GM18517 (cell line): ENCODE measurements at regions not wholly inside any gene's neighbourhood (a gene's known extent, or its start where the extent isn't known, plus 50 kb on each side); places are given as distances from the start of the nearest gene placed in this dataset.

Experiments used
- ATAC-seq: cut with Tn5 transposase; IDR thresholded peaks from one replicate; pipeline ENCODE4 v1.9.1; 2021; ENCODE audit warnings: mild to moderate bottlenecking, moderate library complexity; ENCODE audit not compliant: unreplicated experiment

DNA sequence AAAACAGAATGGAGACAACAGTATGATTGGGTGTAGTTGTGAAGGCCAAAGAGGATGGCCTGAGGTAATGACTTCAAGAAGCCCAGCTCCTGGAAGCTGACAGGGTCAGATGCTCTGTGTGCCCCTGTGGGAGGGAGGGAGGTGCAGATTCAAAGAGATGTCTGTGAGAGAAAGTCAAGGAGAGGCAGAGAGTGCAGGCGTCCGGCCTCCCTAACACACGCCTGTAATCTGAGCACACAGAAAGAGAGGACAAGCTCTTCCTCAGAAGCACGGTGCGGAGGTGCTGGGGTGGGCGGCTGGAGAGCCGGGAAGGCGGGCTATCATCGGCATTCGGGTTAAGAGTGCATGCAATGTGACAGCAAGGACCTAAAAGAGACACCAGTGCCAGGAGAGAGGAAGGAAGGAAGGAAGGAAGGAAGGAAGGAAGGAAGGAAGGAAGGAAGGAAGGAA lies 238.2 kb upstream of the HES1 start:
- no peak for ATAC-seq

DNA sequence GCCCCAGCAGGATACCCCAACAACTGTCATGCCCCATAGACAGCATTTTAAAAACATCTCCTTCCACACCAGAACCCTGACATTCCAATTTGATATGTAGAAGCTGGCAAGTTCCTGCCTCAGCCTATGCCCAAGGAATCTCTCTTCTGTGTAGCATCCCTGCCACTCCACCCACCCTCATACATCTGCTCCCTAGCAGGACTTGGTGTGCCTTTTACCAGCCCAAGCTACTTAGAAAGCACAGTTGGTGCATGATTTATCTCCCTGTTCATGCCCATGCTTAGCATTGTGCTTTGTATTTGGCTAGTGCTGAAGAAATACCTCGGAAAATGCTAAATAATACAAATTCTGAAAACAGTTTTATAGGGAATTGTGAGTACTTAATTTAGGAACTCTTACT lies 236.9 kb upstream of the HES1 start:
- ATAC-seq = no peak

DNA sequence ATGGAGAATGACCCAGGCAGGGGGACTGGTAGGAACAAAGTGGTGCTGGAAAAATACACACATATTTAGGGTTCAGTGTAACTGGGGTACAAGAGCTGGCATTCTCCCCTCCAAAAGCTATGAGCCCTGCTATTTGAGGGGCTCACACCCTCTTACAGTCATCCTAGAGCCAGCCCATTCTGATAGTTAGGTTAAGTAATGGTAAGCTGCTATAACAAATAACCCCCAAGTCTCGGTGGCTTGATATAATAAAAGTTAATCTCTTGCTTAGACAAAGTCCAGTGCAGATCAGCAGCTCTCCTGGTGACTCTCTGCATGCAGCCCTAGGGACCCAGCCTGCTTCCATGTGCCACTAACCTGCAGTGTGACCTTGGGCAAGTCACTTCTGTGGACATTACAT lies 234.9 kb upstream of the HES1 start:
- no peak for ATAC-seq

DNA sequence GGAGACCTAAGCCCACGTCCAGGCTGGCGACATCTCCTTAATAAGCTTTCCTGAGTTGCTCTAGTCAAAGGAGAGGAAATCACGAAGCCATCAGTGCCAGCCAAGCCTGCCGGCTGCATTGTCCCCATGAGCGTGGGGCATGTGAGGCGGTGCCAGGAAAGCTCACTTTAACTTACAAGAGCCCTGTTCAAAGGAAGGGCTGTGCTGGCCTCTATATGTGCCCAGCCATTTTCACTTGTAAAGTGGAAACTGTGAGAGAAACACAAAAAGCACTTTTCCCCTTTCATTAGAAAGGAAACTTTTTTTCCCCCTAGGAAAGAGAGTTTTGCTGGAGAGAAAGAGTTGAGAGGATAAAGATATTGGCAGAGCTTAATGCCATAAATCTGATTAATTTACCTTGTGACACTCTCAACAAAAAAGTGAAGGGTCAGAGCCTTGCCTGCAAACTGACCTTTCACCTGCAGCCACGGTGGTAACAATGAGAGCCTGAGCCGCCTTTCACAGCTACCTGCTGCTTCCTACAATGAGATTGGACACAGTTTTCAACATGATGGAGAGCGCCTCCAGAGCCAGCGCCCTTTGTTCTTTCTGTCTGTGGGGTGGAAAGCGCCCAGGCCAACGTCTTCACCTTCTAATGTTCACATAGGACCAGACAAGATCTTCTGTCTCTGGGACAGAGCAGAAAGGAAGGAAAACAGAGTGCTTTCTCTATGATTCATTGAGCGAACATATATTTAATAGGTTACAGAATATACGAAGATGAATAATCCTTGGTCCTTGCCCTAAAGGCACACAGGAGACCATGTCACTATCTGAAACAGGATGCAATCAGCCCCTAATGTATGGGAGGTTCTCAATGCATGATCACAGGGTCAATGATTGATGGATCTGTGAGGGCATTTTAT lies 233.1 kb upstream of the HES1 start:
- ATAC-seq = no peak

DNA sequence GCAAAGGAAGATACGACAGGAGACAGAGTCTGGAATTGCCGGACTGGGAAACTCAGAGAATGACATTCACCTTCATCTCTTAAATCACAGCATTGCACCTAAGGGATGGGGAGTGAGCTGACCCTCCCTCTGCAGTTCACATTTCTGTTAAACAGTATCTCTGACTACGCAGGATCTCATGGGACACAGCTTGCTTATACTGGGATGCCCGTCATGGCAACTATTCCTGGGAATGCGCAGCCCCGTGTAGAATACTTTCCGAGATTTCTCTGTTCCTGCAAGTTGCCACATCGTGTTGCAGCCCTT lies 232.5 kb upstream of the HES1 start:
- no peak for ATAC-seq

DNA sequence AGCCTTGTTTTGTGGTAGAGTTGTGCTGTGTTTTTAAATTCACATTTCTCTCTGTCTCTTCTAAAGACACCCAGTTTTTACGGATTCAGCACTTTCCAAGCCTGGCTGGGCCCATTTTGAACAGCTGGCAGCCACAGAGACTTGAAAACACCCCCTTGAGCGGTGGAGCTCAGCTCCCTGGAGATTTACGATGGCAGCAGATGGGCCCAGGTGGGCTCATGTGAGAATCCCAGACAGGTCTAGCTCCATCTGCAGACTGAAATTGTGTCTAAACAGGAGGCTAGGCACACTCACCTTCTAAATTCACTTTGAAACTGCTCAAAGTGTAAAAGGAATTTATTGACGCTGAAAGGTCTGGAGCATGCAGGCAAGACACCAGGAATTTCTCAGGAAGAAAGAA lies 232.0 kb upstream of the HES1 start:
- ATAC-seq = no peak

DNA sequence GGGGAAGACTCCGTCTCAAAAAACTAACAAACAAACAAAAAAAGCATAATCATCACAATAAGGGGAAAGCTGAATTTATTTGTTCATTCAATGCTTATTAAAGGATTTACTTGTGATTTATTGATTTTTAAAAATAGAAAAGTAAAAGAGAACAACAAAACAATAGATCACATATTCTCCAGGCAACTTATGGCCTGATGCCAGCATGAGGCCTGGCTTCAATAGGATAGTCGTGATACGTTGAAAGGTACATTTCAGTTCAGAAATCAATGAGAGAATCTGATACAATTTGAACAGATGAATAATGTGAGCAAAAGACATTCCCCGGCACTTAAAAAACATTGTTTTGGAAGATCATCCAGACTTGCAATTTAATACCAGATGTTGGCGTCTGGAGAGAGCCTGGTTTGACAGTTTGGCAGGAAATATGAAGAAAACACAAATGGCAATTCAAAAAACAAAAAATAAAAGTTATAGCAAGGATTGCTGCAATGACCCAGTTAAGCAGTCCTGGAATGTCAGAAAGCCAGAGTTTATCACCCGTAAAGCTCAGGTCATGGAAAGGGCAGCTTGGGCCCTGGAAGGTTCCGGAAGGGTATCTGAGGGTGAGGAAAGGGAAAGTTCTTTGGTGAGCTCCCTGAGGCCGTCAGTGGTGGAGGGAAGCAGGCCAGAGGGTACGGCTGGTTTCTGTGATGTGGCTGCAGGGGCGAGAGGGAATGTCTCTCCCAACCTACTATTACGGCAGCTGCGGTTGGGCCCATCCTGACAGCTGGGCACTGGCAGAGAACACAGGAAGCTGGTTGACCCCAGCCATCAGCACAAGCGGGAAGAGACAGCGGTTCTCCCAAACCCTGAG lies 230.2 kb upstream of the HES1 start:
- ATAC-seq = no peak

DNA sequence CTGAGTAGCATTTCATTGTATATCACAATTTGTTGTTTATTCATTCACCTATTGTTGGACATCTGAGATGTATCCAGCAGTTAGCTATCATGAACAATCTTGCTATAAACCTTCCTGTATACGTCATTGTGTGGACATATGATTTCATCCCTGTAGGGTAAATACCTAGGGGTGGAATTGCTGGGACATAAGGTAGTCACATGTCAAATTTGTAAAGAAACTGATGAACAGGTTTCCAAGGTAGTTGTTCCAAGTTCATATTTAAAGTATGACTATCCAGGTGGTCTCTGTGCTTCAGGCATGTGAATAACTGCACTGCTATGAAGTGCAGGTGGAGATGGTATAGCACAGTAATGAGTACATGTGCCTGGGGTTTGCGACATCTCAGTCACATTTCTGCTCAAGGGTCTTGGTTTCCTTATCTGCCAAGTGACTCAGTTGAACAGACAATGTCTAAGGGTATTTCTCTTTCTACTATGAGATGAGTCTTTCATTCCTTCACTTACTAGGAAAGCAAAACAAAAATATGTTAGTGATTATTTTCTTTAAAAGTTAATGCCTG lies 229.0 kb upstream of the HES1 start:
- ATAC-seq = no peak

DNA sequence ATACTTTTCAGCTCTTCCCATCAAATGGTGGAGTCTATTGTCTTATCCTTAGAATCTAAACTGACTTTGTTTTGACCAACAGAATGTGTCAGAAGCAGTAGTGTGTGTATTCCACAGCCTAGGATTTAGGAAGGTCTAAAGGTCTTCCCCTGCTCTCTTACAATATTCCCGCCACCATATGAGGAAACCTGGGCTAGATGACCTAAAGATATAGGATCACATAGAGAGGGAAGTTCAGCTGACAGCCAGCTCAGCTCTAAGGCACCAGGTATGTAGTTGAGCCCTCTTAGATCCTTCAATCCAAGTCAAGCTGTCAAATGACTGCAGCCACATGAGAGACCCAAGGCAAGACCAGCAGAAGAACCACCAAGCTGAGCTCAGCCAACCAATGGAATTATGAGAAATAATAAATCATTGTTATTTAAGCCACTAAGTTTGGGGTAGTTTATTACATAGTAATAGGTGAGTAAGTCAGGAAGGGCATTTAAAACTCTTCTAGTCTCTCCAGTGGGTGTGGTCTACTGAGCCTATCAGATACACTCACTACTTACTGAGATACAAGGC lies 227.7 kb upstream of the HES1 start:
- ATAC-seq = no peak

DNA sequence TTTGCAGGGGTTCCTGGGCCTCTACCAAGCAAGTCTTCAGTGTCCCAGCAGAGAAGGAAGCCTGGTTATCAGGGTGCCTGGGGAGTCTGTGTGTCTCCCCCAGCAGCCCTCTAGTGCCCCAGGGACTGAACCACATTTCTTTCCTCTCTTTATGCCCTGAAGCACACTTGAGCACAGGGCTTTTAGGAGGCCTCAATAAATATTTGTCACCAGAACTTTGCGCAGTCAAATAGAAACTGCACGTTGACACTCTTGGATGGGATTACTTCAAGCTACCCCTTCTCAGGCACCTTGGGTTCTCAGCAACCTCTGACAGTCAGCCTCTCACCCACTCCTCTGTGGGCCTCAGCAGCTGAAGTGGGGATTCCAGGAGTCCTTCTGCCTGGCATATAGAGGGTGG lies 226.6 kb upstream of the HES1 start:
- peak; percentile 74 for ATAC-seq

DNA sequence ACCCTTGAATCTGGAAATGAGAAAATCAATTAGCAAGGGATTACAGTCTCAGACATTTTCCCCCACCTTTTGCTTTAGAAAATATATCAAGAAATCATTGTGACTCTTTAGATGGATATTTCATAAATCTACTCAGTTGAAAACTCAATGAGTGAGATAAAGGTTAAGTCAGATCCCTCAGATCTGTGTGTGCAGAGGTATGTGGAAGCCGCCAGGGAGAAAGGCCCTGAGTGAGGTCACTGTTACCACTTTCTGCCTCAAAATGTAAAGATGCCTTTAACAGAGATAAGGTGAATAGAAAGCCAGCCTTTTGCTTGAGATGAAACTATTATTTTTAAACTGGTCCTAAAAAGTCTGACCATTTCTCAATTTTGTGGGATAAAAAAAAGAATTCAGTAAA lies 225.6 kb upstream of the HES1 start:
- ATAC-seq = no peak

DNA sequence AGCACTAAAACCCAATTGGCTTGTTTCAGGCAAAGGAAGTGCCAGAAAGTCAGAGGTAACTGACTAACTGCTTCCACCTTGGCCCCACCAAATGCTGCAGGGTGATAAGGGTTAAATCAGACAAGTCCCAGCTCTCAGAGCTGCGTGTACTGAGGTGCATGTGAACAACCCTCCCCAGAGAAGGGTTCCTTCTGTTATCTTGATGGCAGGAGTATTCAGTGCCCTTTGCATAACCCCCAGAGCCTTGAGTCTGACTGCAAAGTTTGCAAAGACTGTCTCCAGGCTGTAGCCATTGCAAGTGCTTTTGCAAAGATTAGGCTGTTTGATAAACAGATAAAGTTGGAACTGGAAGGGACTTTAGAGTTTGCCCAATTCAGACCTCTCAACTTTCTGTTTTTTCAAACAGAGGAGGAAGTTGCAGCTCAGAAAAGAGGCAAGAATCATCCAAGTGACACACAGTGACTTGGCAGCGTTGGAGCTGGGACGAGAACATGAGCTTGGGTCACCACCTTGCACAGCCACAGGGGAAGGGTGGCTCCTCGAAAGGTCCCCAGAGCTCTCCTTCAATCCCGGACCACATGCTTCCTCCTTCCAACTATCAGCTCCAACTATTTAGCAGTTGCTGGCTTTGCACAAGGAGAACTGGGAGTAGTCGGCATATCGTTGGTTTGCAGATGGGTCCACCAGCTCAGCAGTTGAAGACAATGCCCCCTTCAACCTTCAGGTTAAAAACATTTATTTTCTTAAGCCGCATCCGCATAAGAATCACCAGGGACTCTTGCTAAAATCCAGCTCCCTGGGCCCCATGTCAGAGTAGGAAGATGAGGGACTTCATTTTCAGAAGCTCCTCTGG lies 224.8 kb upstream of the HES1 start:
- no peak for ATAC-seq

DNA sequence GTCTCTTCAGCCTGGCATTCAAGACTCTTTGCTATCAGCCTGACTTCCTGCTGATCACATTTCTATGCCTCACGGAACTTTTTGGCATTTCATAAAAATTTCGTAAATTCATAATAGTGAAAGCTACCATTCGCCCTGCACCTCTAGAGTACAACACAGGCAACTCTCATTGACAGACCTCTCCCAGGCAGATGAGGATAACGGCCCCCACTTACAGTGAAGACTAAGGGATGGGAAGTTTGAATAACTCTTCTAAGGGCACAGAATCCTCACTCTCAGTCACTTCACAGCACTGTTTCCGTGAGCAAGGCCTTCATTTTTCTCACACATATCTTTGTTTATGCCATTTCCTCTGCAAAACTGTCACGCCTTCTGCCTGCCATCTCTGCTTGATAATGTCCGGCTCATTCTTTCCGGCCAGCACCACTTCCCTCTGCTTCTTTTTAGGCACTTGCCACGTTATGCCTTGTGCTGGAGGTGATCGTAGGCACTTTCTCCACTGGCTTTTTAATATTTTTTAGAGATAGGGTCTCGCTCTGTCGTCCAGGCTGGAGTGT lies 224.1 kb upstream of the HES1 start:
- ATAC-seq = no peak

DNA sequence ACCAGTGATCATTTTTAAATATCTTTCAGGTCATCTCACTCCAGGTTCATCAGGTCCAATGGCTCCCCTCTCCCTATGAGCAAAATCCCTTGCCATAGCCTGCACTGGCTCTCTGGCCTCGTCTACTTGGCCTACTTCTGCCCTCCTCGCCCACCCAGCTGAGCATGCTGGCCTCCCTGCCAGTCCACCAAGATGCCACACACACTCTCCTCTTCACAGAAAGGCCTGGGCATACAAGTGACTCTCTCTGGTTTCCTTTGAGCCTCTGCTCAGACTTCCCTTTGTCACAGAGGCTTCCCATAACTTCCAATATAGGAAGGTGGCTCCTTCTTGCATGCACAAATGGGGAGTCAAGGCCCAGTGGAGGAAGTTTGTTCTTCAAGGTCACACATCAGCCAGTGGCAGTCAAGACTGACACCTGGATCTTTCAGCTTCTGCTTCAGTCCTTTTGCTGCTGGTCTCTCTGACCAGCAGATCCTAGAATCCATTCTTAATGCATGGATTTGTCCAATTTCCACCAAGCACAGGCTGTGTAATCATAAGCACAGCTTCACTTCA lies 223.2 kb upstream of the HES1 start:
- ATAC-seq = no peak

DNA sequence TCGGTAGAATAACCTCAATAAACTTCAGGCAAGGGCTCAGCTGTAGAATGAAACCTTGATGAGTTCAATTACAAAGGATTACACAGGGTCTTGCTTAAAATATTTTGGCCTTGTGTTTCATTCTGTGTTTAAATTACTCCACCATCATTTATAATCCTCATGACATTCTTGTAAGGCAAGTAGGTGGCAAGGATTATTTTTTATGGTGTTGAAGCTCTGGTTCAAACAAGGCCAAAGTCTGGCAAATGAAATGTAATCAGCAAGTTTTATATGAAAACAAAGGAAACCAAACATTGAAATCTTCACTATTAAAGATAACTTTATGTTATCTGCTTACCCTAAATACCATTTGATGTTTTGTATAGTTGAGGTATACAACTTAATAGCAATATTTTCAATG lies 221.3 kb upstream of the HES1 start:
- ATAC-seq = no peak

DNA sequence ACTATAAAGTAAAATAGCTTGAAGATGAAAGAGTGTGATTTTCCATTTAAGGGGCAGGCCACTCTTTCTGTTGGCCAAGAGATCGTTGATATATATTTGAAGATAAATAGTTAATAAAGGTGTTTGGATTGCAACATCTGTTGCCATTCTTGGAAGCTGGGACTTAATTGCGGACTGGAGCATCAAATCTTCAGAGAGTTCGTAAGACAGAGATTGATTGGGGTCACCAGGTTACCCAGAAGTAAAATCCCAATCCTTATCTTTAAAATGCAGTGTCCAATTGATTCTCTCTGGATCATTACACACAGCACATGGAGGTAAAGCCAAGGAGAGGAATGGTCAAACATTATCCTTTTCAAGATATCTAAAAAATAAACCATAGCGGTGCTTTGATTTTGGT lies 220.8 kb upstream of the HES1 start:
- no peak for ATAC-seq

DNA sequence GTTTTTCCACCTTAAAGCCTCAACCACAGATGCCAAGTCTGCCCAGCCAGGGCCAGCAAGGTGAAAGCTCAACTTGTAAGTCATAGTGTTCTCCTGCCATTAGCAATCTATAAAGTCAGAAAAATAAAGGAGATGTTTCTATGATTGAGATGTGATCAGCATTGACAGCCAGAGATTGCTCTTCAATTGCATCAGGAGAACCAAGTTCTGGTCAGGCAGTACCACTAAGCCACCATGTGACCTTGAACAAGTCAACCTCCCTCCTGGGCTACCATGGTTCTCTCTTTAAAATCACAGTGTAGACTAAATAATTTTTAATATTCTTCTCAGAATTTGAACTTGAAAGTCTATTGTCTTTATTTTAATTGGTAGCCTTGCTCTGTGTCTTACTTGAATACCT lies 220.3 kb upstream of the HES1 start:
- no peak for ATAC-seq

DNA sequence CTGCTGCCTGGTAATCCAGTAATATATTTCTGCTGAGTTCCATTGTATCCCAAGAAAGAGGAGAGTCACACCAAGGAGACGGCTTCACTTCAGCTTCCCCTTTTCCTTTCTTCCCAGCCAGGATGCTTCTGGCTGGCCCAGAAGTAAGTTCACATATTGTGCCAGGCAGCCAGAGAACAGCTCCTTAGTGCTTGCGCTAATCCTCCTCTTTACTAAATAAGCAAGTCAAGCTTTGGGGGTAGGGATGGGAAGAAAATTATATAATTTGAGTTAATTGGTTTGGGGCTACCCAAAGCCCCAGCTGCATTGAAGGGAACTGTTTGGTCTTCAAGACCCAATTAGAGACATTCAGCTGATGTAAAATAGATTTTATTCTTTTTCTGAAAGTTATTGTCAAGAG lies 218.8 kb upstream of the HES1 start:
- ATAC-seq = no peak

DNA sequence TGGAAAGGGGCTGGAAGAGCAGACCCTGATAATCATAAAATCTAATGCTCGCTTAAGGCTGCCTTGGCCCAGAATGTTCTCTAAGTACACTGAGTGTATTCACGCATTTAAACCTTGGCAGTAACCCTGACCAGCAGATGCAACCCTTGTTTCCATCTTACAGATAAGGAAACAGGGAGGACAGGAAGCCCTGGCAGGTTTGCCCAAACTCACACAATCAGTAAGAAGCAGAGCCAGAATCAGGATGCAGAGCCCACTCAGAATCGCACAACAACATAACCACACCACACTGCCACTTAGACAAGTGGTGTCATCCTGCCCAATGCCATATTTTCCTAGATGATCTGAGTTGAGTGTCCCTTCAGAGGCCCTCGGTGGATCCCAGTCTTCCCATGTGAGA lies 214.5 kb upstream of the HES1 start:
- no peak for ATAC-seq
